ENCODE measurements at regions not wholly inside any gene's neighbourhood (a gene's known extent, or its start where the extent isn't known, plus 50 kb on each side); places are given as distances from the start of the nearest gene placed in this dataset.

GRCh38 chr13:105446197-105446596 lies 1089.3 kb downstream of the EFNB2 start:
- no peak for DNase-seq
- Histone ChIP-seq H3K27ac (no peak overlapping the region), H3K9me3 (ENCODE audit: severe bottlenecking) (no peaks in the 10 kb centered on the region), H3K4me3 (ENCODE audit: low read depth, low read length) (no peak overlapping the region), H3K36me3 (no peaks in the 10 kb centered on the region), H3K27me3 (ENCODE audit: insufficient read depth, low read depth, severe bottlenecking) (no peaks in the 10 kb centered on the region)
- TF ChIP-seq, protein P1, sequence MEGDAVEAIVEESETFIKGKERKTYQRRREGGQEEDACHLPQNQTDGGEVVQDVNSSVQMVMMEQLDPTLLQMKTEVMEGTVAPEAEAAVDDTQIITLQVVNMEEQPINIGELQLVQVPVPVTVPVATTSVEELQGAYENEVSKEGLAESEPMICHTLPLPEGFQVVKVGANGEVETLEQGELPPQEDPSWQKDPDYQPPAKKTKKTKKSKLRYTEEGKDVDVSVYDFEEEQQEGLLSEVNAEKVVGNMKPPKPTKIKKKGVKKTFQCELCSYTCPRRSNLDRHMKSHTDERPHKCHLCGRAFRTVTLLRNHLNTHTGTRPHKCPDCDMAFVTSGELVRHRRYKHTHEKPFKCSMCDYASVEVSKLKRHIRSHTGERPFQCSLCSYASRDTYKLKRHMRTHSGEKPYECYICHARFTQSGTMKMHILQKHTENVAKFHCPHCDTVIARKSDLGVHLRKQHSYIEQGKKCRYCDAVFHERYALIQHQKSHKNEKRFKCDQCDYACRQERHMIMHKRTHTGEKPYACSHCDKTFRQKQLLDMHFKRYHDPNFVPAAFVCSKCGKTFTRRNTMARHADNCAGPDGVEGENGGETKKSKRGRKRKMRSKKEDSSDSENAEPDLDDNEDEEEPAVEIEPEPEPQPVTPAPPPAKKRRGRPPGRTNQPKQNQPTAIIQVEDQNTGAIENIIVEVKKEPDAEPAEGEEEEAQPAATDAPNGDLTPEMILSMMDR (IDR thresholded peaks at IDR 0.05; ENCODE audit: low read depth, low read length): no peak

DNA sequence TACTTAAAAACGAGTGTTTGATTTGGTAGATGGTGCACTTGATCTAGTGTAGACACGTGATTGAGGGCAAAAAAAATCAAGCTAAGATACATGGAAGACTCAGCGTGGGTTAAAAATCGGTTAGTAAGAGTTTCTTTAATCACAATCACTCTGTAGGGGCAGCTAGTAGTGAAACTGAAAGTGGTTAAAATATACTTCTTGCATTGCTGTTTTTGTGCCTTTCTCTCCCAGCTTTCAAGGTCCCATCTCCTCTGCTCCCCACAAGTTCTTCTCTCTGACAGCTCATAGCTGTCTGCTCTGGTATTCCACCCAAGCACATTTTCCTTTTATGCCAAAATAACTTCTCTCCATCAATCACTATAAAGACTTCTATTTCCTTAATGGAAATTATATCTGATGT lies 1089.7 kb downstream of the EFNB2 start:
- no peaks in the 10 kb centered on the region for H3K9me3 ChIP-seq (ENCODE audit: severe bottlenecking)
- H3K36me3 ChIP-seq: no peaks in the 10 kb centered on the region
- TF ChIP-seq, protein P1 (IDR thresholded peaks at IDR 0.05; ENCODE audit: low read depth, low read length): no peak
- H3K27ac ChIP-seq: no peak overlapping the region
- DNase-seq: no peak
- H3K27me3 ChIP-seq (ENCODE audit: insufficient read depth, low read depth, severe bottlenecking): no peaks in the 10 kb centered on the region
- no peak overlapping the region for H3K4me3 ChIP-seq (ENCODE audit: low read depth, low read length)

GRCh38 chr13:105442949-105443699 lies 1092.3 kb downstream of the EFNB2 start:
- no peak overlapping the region for H3K27ac ChIP-seq
- DNase-seq: no peak

GRCh38 chr13:105442040-105442439 lies 1093.4 kb downstream of the EFNB2 start:
- DNase-seq: no peak
- Histone ChIP-seq H3K36me3 (no peaks in the 10 kb centered on the region), H3K4me3 (ENCODE audit: low read depth, low read length) (no peak overlapping the region), H3K9me3 (ENCODE audit: severe bottlenecking) (no peaks in the 10 kb centered on the region), H3K27ac (no peak overlapping the region), H3K27me3 (ENCODE audit: insufficient read depth, low read depth, severe bottlenecking) (no peaks in the 10 kb centered on the region)
- TF ChIP-seq, protein P1 (IDR thresholded peaks at IDR 0.05; ENCODE audit: low read depth, low read length): no peak

More at GRCh38 chr13:105442949-105443699, 1092.3 kb downstream of the EFNB2 start:
- no peaks in the 10 kb centered on the region for H3K9me3 ChIP-seq (ENCODE audit: severe bottlenecking)
- TF ChIP-seq, protein P1 (IDR thresholded peaks at IDR 0.05; ENCODE audit: low read depth, low read length): no peak
- H3K27me3 ChIP-seq (ENCODE audit: insufficient read depth, low read depth, severe bottlenecking): no peaks in the 10 kb centered on the region
- H3K4me3 ChIP-seq (ENCODE audit: low read depth, low read length): no peak overlapping the region
- no peaks in the 10 kb centered on the region for H3K36me3 ChIP-seq

DNA sequence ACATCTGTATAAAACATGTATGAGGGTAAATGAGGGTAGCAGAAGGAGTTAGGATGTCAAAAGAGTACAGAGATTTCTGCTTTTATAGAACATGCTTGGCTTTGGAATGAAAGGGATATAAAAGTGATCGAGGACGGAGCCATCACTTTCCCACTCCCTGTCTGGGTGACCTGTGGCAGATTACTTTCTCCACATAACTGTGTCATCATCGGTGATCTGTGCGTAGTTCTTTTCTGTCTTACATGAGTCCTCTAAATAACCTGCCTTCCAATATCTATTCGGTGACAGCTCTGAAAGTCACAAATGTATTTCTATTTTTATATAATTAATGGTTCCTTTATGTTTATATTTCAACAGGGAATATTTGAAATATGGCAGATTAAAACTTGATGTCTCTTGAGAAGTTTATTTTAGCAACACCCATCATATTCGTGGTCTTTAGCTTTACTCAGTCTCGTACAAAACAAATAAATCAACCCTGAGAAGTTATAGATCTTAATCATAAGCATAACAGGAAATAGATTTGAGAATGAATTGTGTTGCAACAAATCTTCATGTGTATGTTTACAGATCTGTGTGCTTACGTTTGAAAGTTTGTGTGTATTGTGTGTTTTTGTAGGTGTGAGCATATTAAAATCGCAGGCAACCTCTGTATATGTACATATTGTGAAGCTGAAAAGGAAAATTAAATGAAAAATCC lies 1094.3 kb downstream of the EFNB2 start:
- Histone ChIP-seq H3K9me3 (ENCODE audit: severe bottlenecking) (no peaks in the 10 kb centered on the region), H3K4me3 (ENCODE audit: low read depth, low read length) (no peak overlapping the region), H3K27ac (no peak overlapping the region), H3K36me3 (no peaks in the 10 kb centered on the region), H3K27me3 (ENCODE audit: insufficient read depth, low read depth, severe bottlenecking) (no peaks in the 10 kb centered on the region)
- TF ChIP-seq, protein P1 (IDR thresholded peaks at IDR 0.05; ENCODE audit: low read depth, low read length): no peak
- no peak for DNase-seq
